Left lung (tissue), 4 donors: ENCODE measurements at regions not wholly inside any gene's neighbourhood (a gene's known extent, or its start where the extent isn't known, plus 50 kb on each side); places are given as distances from the start of the nearest gene placed in this dataset.

ENCODE experiments used
- ATAC-seq: fragments of 200-7000 bp; cut with Tn5 transposase; one replicate; pipeline ENCODE4 v1.9.1; 2020; ENCODE audit warnings: moderate library complexity
- DNase-seq, 4 donors: peaks; one replicate each; pipeline ENCODE4 v3.0.0-alpha.2; 2013 to 2020
- H3K27ac ChIP-seq, 2 donors: fragments of 200-600 bp; sonication (generic) in 1 of 2; one replicate each; pipeline versions ENCODE4 v1.5.0 to v1.8.0; 2020 to 2021
- H3K27me3 ChIP-seq, 2 donors: fragments of 200-600 bp; sonication (generic) in 1 of 2; one replicate each; pipeline versions ENCODE4 v1.5.0 to v1.8.0; 2020 to 2021
- H3K36me3 ChIP-seq, 2 donors: fragments of 200-600 bp; sonication (generic) in 1 of 2; one replicate each; pipeline versions ENCODE4 v1.5.0 to v1.8.0; 2020 to 2021
- H3K4me1 ChIP-seq, 2 donors: fragments of 200-600 bp; one replicate each; pipeline ENCODE4 v1.8.0; 2021
- H3K4me3 ChIP-seq, 2 donors: fragments of 200-600 bp; sonication (generic) in 1 of 2; one replicate each; pipeline versions ENCODE4 v1.5.0 to v1.8.0; 2020 to 2021; ENCODE audit warnings: mild to moderate bottlenecking in 1 of 2
- H3K9me3 ChIP-seq, 2 donors: fragments of 200-600 bp; sonication (generic) in 1 of 2; one replicate each; pipeline versions ENCODE4 v1.5.0 to v1.8.0; 2020 to 2021
- intact Hi-C, 2 donors: fragments of 100-400 bp; cut with DNase I; formaldehyde crosslinking; loops; one replicate each; pipeline versions ENCODE4 v1.11.2 to v1.14.2; 2022
- TF ChIP-seq, protein P1 (sequence below), 2 donors: fragments of 200-600 bp; sonication (generic) in 1 of 2; IDR thresholded peaks; one replicate each; pipeline versions ENCODE4 v1.5.0 to v1.8.0; 2021; ENCODE audit warnings: antibody characterized with exemption in 2 of 2
- donor health status: DM: no; HTN: yes; CAD: no.
- donor health status: DM: no; HTN: no; CAD: no.

- no peak for ATAC-seq
- TF ChIP-seq, protein P1, sequence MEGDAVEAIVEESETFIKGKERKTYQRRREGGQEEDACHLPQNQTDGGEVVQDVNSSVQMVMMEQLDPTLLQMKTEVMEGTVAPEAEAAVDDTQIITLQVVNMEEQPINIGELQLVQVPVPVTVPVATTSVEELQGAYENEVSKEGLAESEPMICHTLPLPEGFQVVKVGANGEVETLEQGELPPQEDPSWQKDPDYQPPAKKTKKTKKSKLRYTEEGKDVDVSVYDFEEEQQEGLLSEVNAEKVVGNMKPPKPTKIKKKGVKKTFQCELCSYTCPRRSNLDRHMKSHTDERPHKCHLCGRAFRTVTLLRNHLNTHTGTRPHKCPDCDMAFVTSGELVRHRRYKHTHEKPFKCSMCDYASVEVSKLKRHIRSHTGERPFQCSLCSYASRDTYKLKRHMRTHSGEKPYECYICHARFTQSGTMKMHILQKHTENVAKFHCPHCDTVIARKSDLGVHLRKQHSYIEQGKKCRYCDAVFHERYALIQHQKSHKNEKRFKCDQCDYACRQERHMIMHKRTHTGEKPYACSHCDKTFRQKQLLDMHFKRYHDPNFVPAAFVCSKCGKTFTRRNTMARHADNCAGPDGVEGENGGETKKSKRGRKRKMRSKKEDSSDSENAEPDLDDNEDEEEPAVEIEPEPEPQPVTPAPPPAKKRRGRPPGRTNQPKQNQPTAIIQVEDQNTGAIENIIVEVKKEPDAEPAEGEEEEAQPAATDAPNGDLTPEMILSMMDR (IDR thresholded peaks at IDR 0.05): no peak
- Histone ChIP-seq H3K9me3 (no peaks in the 10 kb centered on the region), H3K27ac (no peak overlapping the region), H3K27me3 (no peaks in the 10 kb centered on the region), H3K36me3 (no peaks in the 10 kb centered on the region), H3K4me3 (no peak overlapping the region), H3K4me1 (no peaks in the 10 kb centered on the region)
- intact Hi-C loops: no loop called here
- no peak for DNase-seq
Measured at GRCh38 chr5:179468696-179469095, 81.7 kb upstream of the RUFY1 start.

DNA sequence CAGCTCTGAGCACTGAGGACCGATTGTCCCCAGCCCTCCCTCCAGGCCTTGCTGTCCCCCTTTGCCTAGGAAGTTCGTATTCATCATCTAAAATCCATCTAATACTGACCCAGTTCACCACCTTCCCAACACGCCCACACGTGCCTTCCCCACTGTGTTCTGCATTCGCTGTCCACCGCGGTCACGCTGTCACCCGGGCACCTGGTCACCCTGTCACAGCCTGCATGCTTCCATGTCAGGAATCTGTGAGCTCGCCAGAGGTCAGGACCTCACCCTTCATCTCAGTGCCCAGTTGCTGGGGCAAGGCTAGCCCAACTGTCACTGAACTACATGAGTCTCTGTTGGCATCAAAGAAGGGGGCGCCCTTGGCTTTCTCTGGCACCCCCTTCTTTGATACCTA, 82.9 kb upstream of the RUFY1 start:
- H3K27ac ChIP-seq: no peak overlapping the region
- H3K27me3 ChIP-seq: no peaks in the 10 kb centered on the region
- H3K36me3 ChIP-seq: no peaks in the 10 kb centered on the region
- no peak overlapping the region for H3K4me3 ChIP-seq
- H3K9me3 ChIP-seq: no peaks in the 10 kb centered on the region
- intact Hi-C loops: no loop called here
- no peak for ATAC-seq
- no peak for DNase-seq
- TF ChIP-seq, protein P1 (IDR thresholded peaks at IDR 0.05): no peak
- H3K4me1 ChIP-seq: no peaks in the 10 kb centered on the region

- Histone ChIP-seq H3K36me3 (no peaks in the 10 kb centered on the region), H3K27ac (no peak overlapping the region), H3K9me3 (no peaks in the 10 kb centered on the region), H3K27me3 (no peaks in the 10 kb centered on the region), H3K4me1 (no peaks in the 10 kb centered on the region), H3K4me3 (no peak overlapping the region)
- no peak for DNase-seq
- intact Hi-C loops: no loop called here
- no peak for ATAC-seq
- TF ChIP-seq, protein P1 (IDR thresholded peaks at IDR 0.05): no peak
Measured at GRCh38 chr5:179464631-179465030, 85.7 kb upstream of the RUFY1 start.

- Histone ChIP-seq H3K27ac (no peak overlapping the region), H3K9me3 (no peaks in the 10 kb centered on the region), H3K27me3 (no peaks in the 10 kb centered on the region), H3K4me3 (no peak overlapping the region), H3K36me3 (no peaks in the 10 kb centered on the region), H3K4me1 (no peaks in the 10 kb centered on the region)
- DNase-seq (no peak), ATAC-seq (no peak)
- TF ChIP-seq, protein P1 (IDR thresholded peaks at IDR 0.05): no peak
- intact Hi-C loops: no loop called here
Measured at GRCh38 chr5:179462040-179462439, 88.3 kb upstream of the RUFY1 start.

- no peaks in the 10 kb centered on the region for H3K27me3 ChIP-seq
- no peak overlapping the region for H3K27ac ChIP-seq
- intact Hi-C loops: no loop called here
- H3K4me3 ChIP-seq: no peak overlapping the region
- TF ChIP-seq, protein P1 (IDR thresholded peaks at IDR 0.05): no peak
- ATAC-seq: no peak
- no peak for DNase-seq
- no peaks in the 10 kb centered on the region for H3K36me3 ChIP-seq
- H3K9me3 ChIP-seq: no peaks in the 10 kb centered on the region
- H3K4me1 ChIP-seq: no peaks in the 10 kb centered on the region
Measured at GRCh38 chr5:179461576-179461975, 88.8 kb upstream of the RUFY1 start.
